SU-DHL-6 (cell line): ENCODE measurements at regions not wholly inside any gene's neighbourhood (a gene's known extent, or its start where the extent isn't known, plus 50 kb on each side); places are given as distances from the start of the nearest gene placed in this dataset.

Source experiments
- H2AFZ ChIP-seq: fragments of 200-600 bp; sonication (generic); 2 replicates; pipeline ENCODE4 v1.6.1; 2014; ENCODE audit warnings: low read depth, mild to moderate bottlenecking, moderate library complexity, mixed read lengths, antibody characterized with exemption, low read length; ENCODE audit not compliant: severe bottlenecking
- H3F3A ChIP-seq: fragments of 200-600 bp; shearing (Covaris generic); 2 replicates; pipeline ENCODE4 v1.6.0; 2016; ENCODE audit warnings: antibody characterized with exemption, mild to moderate bottlenecking; ENCODE audit not compliant: insufficient read depth
- H3K27ac ChIP-seq: fragments of 200-600 bp; sonication (generic); 2 replicates; pipeline ENCODE4 v1.5.1; 2016; ENCODE audit warnings: low read depth, mild to moderate bottlenecking, low read length, moderate library complexity, mixed read lengths
- H3K27me3 ChIP-seq: fragments of 200-600 bp; sonication (generic), shearing (Covaris generic); 2 replicates; pipeline ENCODE4 v1.6.0; 2014; ENCODE audit warnings: mild to moderate bottlenecking, low read length
- H3K36me3 ChIP-seq: fragments of 200-600 bp; sonication (generic); 2 replicates; pipeline ENCODE4 v1.6.1; 2014; ENCODE audit warnings: mild to moderate bottlenecking, low read length, mixed read lengths
- H3K4me2 ChIP-seq: fragments of 300-600, 200-600 bp; shearing (Covaris generic), sonication (generic); 2 replicates; pipeline ENCODE4 v1.6.0; 2014; ENCODE audit warnings: low read length, low read depth, mild to moderate bottlenecking; ENCODE audit not compliant: poor library complexity, severe bottlenecking
- H3K4me3 ChIP-seq: fragments of 200-600 bp; sonication (generic); 2 replicates; pipeline ENCODE4 v1.5.1; 2014; ENCODE audit warnings: antibody characterized with exemption, low read length, mild to moderate bottlenecking, mixed read lengths; ENCODE audit not compliant: insufficient read depth, poor library complexity, severe bottlenecking
- H3K79me2 ChIP-seq: fragments of 200-600 bp; sonication (generic); 2 replicates; pipeline ENCODE4 v1.6.1; 2014; ENCODE audit warnings: mild to moderate bottlenecking, low read length, moderate library complexity; ENCODE audit not compliant: insufficient read depth
- H3K9ac ChIP-seq: fragments of 200-600 bp; sonication (generic); 2 replicates; pipeline ENCODE4 v1.7.0; 2014; ENCODE audit warnings: mild to moderate bottlenecking, low read length
- H3K9me2 ChIP-seq: fragments of 200-600 bp; sonication (generic); replicated peaks from 2 replicates; pipeline ENCODE4 v1.6.1; 2014; ENCODE audit warnings: low read length; ENCODE audit not compliant: insufficient read depth
- H3K9me3 ChIP-seq: fragments of 200-600 bp; sonication (generic); 2 replicates; pipeline ENCODE4 v1.6.1; 2014; ENCODE audit warnings: low read length, mixed read lengths; ENCODE audit not compliant: insufficient read depth
- H4K20me1 ChIP-seq: fragments of 200-600 bp; sonication (generic); 2 replicates; pipeline ENCODE4 v1.6.1; 2014; ENCODE audit warnings: low read depth, mild to moderate bottlenecking, antibody characterized with exemption, low read length, moderate library complexity, mixed read lengths
- EZH2phosphoT487 ChIP-seq: fragments of 200-600 bp; sonication (generic), shearing (Covaris generic); conservative IDR thresholded peaks from 2 replicates; pipeline ENCODE4 v1.6.1; 2018; ENCODE audit warnings: mild to moderate bottlenecking, antibody characterized with exemption, low read length, moderate library complexity, mixed read lengths
- TF ChIP-seq, protein P1 (sequence below): fragments of 200-600 bp; sonication (generic); IDR thresholded peaks from one replicate; pipeline ENCODE4 v1.5.1; 2017; ENCODE audit warnings: antibody characterized with exemption, mild to moderate bottlenecking, low read length, moderate library complexity; ENCODE audit not compliant: insufficient read depth, poor library complexity, severe bottlenecking

DNA sequence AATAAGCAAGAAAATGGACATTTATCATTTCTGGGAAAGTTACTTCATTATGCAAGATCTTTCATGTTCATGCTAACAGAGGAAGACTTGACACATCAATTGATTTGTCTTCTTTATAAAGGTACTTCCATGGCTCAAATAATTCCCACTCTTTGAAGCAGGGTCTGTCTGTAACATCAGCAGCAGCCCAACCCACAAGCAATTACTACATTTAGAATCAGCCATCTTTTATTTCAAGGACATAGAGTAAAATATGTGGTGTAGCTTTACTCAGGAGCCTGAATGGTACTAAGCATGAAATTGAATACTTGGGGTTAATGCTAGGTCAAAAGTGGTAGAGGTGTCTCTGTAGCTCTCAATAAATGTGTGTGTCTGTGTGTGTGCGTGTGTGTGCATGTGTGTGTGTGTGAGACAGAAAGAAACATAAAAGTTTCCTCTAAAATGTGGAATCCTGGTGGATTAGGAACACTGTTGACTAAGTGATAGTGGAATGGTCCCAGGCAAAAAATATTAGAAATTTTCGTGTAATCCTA lies 581.1 kb downstream of the CAAP1 start:
- TF ChIP-seq, protein P1, sequence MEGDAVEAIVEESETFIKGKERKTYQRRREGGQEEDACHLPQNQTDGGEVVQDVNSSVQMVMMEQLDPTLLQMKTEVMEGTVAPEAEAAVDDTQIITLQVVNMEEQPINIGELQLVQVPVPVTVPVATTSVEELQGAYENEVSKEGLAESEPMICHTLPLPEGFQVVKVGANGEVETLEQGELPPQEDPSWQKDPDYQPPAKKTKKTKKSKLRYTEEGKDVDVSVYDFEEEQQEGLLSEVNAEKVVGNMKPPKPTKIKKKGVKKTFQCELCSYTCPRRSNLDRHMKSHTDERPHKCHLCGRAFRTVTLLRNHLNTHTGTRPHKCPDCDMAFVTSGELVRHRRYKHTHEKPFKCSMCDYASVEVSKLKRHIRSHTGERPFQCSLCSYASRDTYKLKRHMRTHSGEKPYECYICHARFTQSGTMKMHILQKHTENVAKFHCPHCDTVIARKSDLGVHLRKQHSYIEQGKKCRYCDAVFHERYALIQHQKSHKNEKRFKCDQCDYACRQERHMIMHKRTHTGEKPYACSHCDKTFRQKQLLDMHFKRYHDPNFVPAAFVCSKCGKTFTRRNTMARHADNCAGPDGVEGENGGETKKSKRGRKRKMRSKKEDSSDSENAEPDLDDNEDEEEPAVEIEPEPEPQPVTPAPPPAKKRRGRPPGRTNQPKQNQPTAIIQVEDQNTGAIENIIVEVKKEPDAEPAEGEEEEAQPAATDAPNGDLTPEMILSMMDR, result no peak
- TF ChIP-seq EZH2phosphoT487, result no peak
- H4K20me1 ChIP-seq, result no peaks in the 10 kb centered on the region

DNA sequence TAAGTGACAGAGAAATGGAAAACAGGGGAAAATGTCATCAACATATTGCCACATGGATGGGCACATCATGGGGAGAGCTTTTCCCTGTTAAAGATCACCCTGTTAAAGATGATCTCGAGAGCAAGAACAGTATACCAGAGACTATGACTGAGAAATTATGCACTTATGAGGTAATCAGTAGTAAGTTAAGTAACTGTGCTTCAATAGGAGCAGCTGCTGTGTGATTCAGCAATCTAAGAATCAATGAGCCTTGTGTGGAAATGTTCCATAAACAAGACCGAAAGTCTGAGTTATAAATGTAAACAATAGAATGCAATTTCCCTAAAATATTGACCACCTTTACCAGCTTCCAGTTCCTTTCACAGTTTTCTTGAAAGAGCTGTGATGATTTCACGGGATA lies 582.3 kb downstream of the CAAP1 start:
- Histone ChIP-seq H3K9me3 (no peaks in the 10 kb centered on the region), H3K79me2 (no peaks in the 10 kb centered on the region), H3K27me3 (no peaks in the 10 kb centered on the region), H3F3A (no peaks in the 10 kb centered on the region), H3K36me3 (no peaks in the 10 kb centered on the region), H2AFZ (no peak overlapping the region), H3K9ac (no peak overlapping the region), H3K4me3 (no peak overlapping the region), H4K20me1 (no peaks in the 10 kb centered on the region), H3K9me2 (no peaks in the 10 kb centered on the region), H3K4me2 (no peak overlapping the region), H3K27ac (no peak overlapping the region)
- TF ChIP-seq, protein P1, result no peak
- TF ChIP-seq EZH2phosphoT487, result no peak

More for the DNA sequence above, 581.1 kb downstream of the CAAP1 start:
- Histone ChIP-seq H3F3A (no peaks in the 10 kb centered on the region), H3K27ac (no peak overlapping the region), H3K36me3 (no peaks in the 10 kb centered on the region), H3K27me3 (no peaks in the 10 kb centered on the region), H2AFZ (no peak overlapping the region), H3K79me2 (no peaks in the 10 kb centered on the region), H3K9me2 (no peaks in the 10 kb centered on the region), H3K9me3 (no peaks in the 10 kb centered on the region), H3K4me3 (no peak overlapping the region), H3K4me2 (no peak overlapping the region), H3K9ac (no peak overlapping the region)

- H3K4me3 ChIP-seq, result no peak overlapping the region
- no peaks in the 10 kb centered on the region for H3K9me3 ChIP-seq
- H3K9ac ChIP-seq, result no peak overlapping the region
- H3K27ac ChIP-seq, result no peak overlapping the region
- no peaks in the 10 kb centered on the region for H3K79me2 ChIP-seq
- TF ChIP-seq, protein P1, result no peak
- TF ChIP-seq EZH2phosphoT487, result no peak
- no peaks in the 10 kb centered on the region for H3F3A ChIP-seq
- H3K27me3 ChIP-seq, result no peaks in the 10 kb centered on the region
- no peaks in the 10 kb centered on the region for H3K36me3 ChIP-seq
- no peak overlapping the region for H3K4me2 ChIP-seq
- H3K9me2 ChIP-seq, result no peaks in the 10 kb centered on the region
- no peaks in the 10 kb centered on the region for H4K20me1 ChIP-seq
- no peak overlapping the region for H2AFZ ChIP-seq
Measured at GRCh38 chr9:26308328-26308727, 584.3 kb downstream of the CAAP1 start.

- no peak overlapping the region for H3K4me2 ChIP-seq
- H3K27me3 ChIP-seq, result no peaks in the 10 kb centered on the region
- H3K27ac ChIP-seq, result no peak overlapping the region
- H3K9me3 ChIP-seq, result no peaks in the 10 kb centered on the region
- no peaks in the 10 kb centered on the region for H3K79me2 ChIP-seq
- no peak overlapping the region for H3K9ac ChIP-seq
- no peaks in the 10 kb centered on the region for H3K36me3 ChIP-seq
- no peak overlapping the region for H3K4me3 ChIP-seq
- TF ChIP-seq EZH2phosphoT487, result no peak
- TF ChIP-seq, protein P1, result no peak
- H2AFZ ChIP-seq, result no peak overlapping the region
- no peaks in the 10 kb centered on the region for H3F3A ChIP-seq
- H4K20me1 ChIP-seq, result no peaks in the 10 kb centered on the region
- H3K9me2 ChIP-seq, result no peaks in the 10 kb centered on the region
Measured at GRCh38 chr9:26301659-26302058, 590.9 kb downstream of the CAAP1 start.
